ENCODE measurements at regions not wholly inside any gene's neighbourhood (a gene's known extent, or its start where the extent isn't known, plus 50 kb on each side); places are given as distances from the start of the nearest gene placed in this dataset.

- TF ChIP-seq SUZ12 (IDR thresholded peaks at IDR 0.05; ENCODE audit: extremely low read depth, insufficient read depth, insufficient read length), result no peak
- TF ChIP-seq ZNF274 (IDR thresholded peaks at IDR 0.05; ENCODE audit: low read depth, low read length), result no peak
These were observed 414.4 kb upstream of the CDH7 start for GRCh38 chr18:65336411-65336810.
